H1 (cell line): ENCODE measurements at regions not wholly inside any gene's neighbourhood (a gene's known extent, or its start where the extent isn't known, plus 50 kb on each side); places are given as distances from the start of the nearest gene placed in this dataset.

Source experiments
- CTCF ChIA-PET: fragments of 300-600 bp; sonication (Branson Sonifier 250); formaldehyde crosslinking; loops from one replicate; lab custom pipeline; 2021; ENCODE audit not compliant: partially characterized antibody; lab: Charles Lee
- POLR2A ChIA-PET: fragments of 300-600 bp; sonication (Branson Sonifier 250); formaldehyde crosslinking; loops from one replicate; lab custom pipeline; 2021; ENCODE audit warnings: inconsistent platforms; ENCODE audit not compliant: partially characterized antibody; lab: Charles Lee
- DNase-seq, 2 experiments: peaks; one replicate each; pipeline versions ENCODE4 v3.0.0 to v3.0.0-alpha.2; 2010 to 2022; ENCODE audit warnings: low spot score in 2 of 2, low read depth in 1 of 2, mixed read lengths in 1 of 2
- FAIRE-seq: peaks from 2 replicates; lab custom pipeline; 2011; peaks lifted over from hg19 to GRCh38; lab: Jason Lieb, UNC
- H2AFZ ChIP-seq: 2 replicates; pipeline ENCODE4 v1.8.1; 2012; ENCODE audit warnings: low read length, inconsistent platforms
- H2AK5ac ChIP-seq: 2 replicates; pipeline ENCODE4 v1.6.1; 2013; ENCODE audit warnings: low read depth, low read length
- H2BK120ac ChIP-seq: replicated peaks from 2 replicates; pipeline ENCODE3; 2013; ENCODE audit warnings: low read depth, low read length, inconsistent platforms
- H2BK12ac ChIP-seq: 2 replicates; pipeline ENCODE4 v1.6.1; 2013; ENCODE audit warnings: low read depth, low read length
- H2BK15ac ChIP-seq: 2 replicates; pipeline ENCODE4 v1.6.1; 2013; ENCODE audit warnings: low read length
- H2BK20ac ChIP-seq: 2 replicates; pipeline ENCODE4 v1.6.1; 2013; ENCODE audit warnings: low read length
- H2BK5ac ChIP-seq: 2 replicates; pipeline ENCODE4 v1.6.1; 2013; ENCODE audit warnings: low read depth, low read length
- H3K14ac ChIP-seq: 2 replicates; pipeline ENCODE4 v1.6.1; 2013; ENCODE audit warnings: inconsistent platforms; ENCODE audit not compliant: insufficient read length
- H3K18ac ChIP-seq: 2 replicates; pipeline ENCODE4 v1.6.1; 2013; ENCODE audit warnings: low read length; ENCODE audit errors: extremely low read depth
- H3K23ac ChIP-seq: 2 replicates; pipeline ENCODE4 v1.6.1; 2013; ENCODE audit warnings: inconsistent platforms; ENCODE audit not compliant: insufficient read length
- H3K23me2 ChIP-seq: 2 replicates; pipeline ENCODE4 v1.6.1; 2013; ENCODE audit warnings: low read depth, low read length
- H3K27ac ChIP-seq: 2 replicates; pipeline ENCODE4 v1.6.1; 2011; ENCODE audit warnings: low read depth, low read length, inconsistent platforms
- H3K27me3 ChIP-seq, 4 experiments: replicated peaks in 1 of 4; 1 replicate in 1 of 4; 2 replicates in 3 of 4; pipeline versions ENCODE4 v1.6.1 to v1.8.1; 2011 to 2013; ENCODE audit warnings: low read length in 3 of 4, mild to moderate bottlenecking in 3 of 4, inconsistent platforms in 2 of 4, mixed read lengths in 2 of 4, moderate library complexity in 1 of 4; ENCODE audit not compliant: control insufficient read depth in 3 of 4, insufficient read depth in 3 of 4; ENCODE audit errors: extremely low read depth in 1 of 4
- H3K36me3 ChIP-seq, 4 experiments: 2 replicates each; pipeline versions ENCODE4 v1.6.1 to v1.8.1; 2011 to 2013; ENCODE audit warnings: mild to moderate bottlenecking in 4 of 4, low read length in 3 of 4, moderate library complexity in 2 of 4, control low read depth in 1 of 4, inconsistent platforms in 1 of 4; ENCODE audit not compliant: insufficient read depth in 4 of 4, control insufficient read depth in 2 of 4
- H3K4ac ChIP-seq: replicated peaks from 2 replicates; pipeline ENCODE3; 2013; ENCODE audit warnings: low read length, low read depth, mixed read lengths, inconsistent platforms; ENCODE audit not compliant: insufficient read length
- H3K4me1 ChIP-seq, 4 experiments: replicated peaks in 1 of 4; 1 replicate in 1 of 4; 2 replicates in 3 of 4; pipeline versions ENCODE4 v1.6.1 to v1.8.1; 2011 to 2013; ENCODE audit warnings: low read length in 3 of 4, inconsistent platforms in 2 of 4, mixed read lengths in 1 of 4; ENCODE audit not compliant: insufficient read depth in 4 of 4, control insufficient read depth in 3 of 4
- H3K4me2 ChIP-seq, 2 experiments: 2 replicates each; pipeline versions ENCODE4 v1.6.1 to v1.8.1; 2011 to 2013; ENCODE audit warnings: low read depth in 2 of 2, low read length in 2 of 2, control low read depth in 1 of 2, inconsistent platforms in 1 of 2, mild to moderate bottlenecking in 1 of 2; ENCODE audit not compliant: insufficient read depth in 1 of 2
- H3K4me3 ChIP-seq, 4 experiments: fragments of 200-600, 300-600 bp in 1 of 4; sonication (generic), shearing (Covaris generic), sonication (Bioruptor Twin) in 1 of 4; 2 replicates each; pipeline versions ENCODE4 v1.5.1 to v1.8.1; 2011 to 2016; ENCODE audit warnings: low read length in 4 of 4, low read depth in 3 of 4, control low read depth in 2 of 4, inconsistent platforms in 2 of 4, mild to moderate bottlenecking in 2 of 4, mixed read lengths in 1 of 4, moderate library complexity in 1 of 4; ENCODE audit not compliant: insufficient read depth in 2 of 4; ENCODE audit errors: extremely low read depth in 1 of 4
- H3K56ac ChIP-seq: replicated peaks from 2 replicates; pipeline ENCODE3; 2013; ENCODE audit warnings: low read depth, mild to moderate bottlenecking, mixed read lengths, low read length, inconsistent platforms; ENCODE audit not compliant: insufficient read length
- H3K79me1 ChIP-seq: 2 replicates; pipeline ENCODE4 v1.6.1; 2013; ENCODE audit warnings: low read depth, low read length, control low read depth
- H3K79me2 ChIP-seq, 2 experiments: 2 replicates each; pipeline versions ENCODE4 v1.6.1 to v1.8.1; 2012 to 2013; ENCODE audit warnings: low read length in 2 of 2, mild to moderate bottlenecking in 2 of 2, inconsistent platforms in 1 of 2; ENCODE audit not compliant: insufficient read depth in 2 of 2, control insufficient read depth in 1 of 2
- H3K9ac ChIP-seq, 4 experiments: replicated peaks in 1 of 4; 1 replicate in 1 of 4; 2 replicates in 3 of 4; pipeline versions ENCODE4 v1.6.1 to v1.8.1; 2011 to 2013; ENCODE audit warnings: low read depth in 3 of 4, low read length in 3 of 4, control low read depth in 2 of 4, mild to moderate bottlenecking in 2 of 4, moderate library complexity in 2 of 4, inconsistent platforms in 1 of 4; ENCODE audit errors: extremely low read depth in 1 of 4
- H3K9me3 ChIP-seq, 2 experiments: 2 replicates each; pipeline versions ENCODE4 v1.6.1 to v1.8.1; 2012 to 2013; ENCODE audit warnings: mild to moderate bottlenecking in 2 of 2, moderate library complexity in 2 of 2, control low read depth in 1 of 2, inconsistent platforms in 1 of 2, low read depth in 1 of 2, low read length in 1 of 2, mixed read lengths in 1 of 2; ENCODE audit not compliant: insufficient read depth in 2 of 2
- H4K20me1 ChIP-seq, 2 experiments: replicated peaks in 1 of 2; 2 replicates each; pipeline versions ENCODE3 to v1.8.1; 2011 to 2013; ENCODE audit warnings: inconsistent platforms in 2 of 2, low read length in 2 of 2, mild to moderate bottlenecking in 1 of 2; ENCODE audit not compliant: insufficient read depth in 2 of 2, control insufficient read depth in 1 of 2
- H4K5ac ChIP-seq: 2 replicates; pipeline ENCODE4 v1.6.1; 2013; ENCODE audit warnings: low read length, low read depth, mixed read lengths, inconsistent platforms; ENCODE audit not compliant: insufficient read length
- H4K8ac ChIP-seq: 2 replicates; pipeline ENCODE4 v1.8.0; 2013; ENCODE audit warnings: mild to moderate bottlenecking, moderate library complexity, low read length, inconsistent platforms; ENCODE audit not compliant: insufficient read depth; ENCODE audit errors: extremely low read depth
- H4K91ac ChIP-seq: replicated peaks from 2 replicates; pipeline ENCODE3; 2013; ENCODE audit warnings: low read length, mixed read lengths, inconsistent platforms; ENCODE audit not compliant: insufficient read length
- BCL11A ChIP-seq, 2 experiments: IDR thresholded peaks; one replicate each; pipeline ENCODE4 v1.6.1; 2011; ENCODE audit warnings: low read depth in 2 of 2, low read length in 2 of 2, mild to moderate bottlenecking in 2 of 2
- BRCA1 ChIP-seq: IDR thresholded peaks from 2 replicates; pipeline ENCODE4 v1.6.1; 2012; ENCODE audit warnings: low read depth, low read length, improper control_type of control experiment
- EGR1 ChIP-seq: IDR thresholded peaks from 2 replicates; pipeline ENCODE4 v1.6.1; 2011; ENCODE audit warnings: low read depth, low read length, borderline replicate concordance
- KDM1A ChIP-seq: fragments of 200-600, 300-600 bp; sonication (generic); IDR thresholded peaks from 2 replicates; pipeline ENCODE4 v1.7.1; 2016; ENCODE audit warnings: mild to moderate bottlenecking, low read length, borderline replicate concordance
- MAFK ChIP-seq: IDR thresholded peaks from 2 replicates; pipeline ENCODE4 v1.6.1; 2012; ENCODE audit warnings: low read depth, mild to moderate bottlenecking, improper control_type of control experiment, low read length
- RFX5 ChIP-seq: IDR thresholded peaks from 2 replicates; pipeline ENCODE4 v1.6.1; 2011; ENCODE audit warnings: low read depth, low read length, improper control_type of control experiment, borderline replicate concordance
- SIN3A ChIP-seq, 2 experiments: IDR thresholded peaks in 1 of 2; conservative IDR thresholded peaks in 1 of 2; 2 replicates each; pipeline ENCODE4 v1.6.1; 2011 to 2012; ENCODE audit warnings: low read length in 2 of 2, improper control_type of control experiment in 1 of 2, low read depth in 1 of 2, mild to moderate bottlenecking in 1 of 2
- SUZ12 ChIP-seq: fragments of 200-600 bp; sonication (generic); IDR thresholded peaks from 2 replicates; pipeline ENCODE4 v1.6.1; 2012; ENCODE audit warnings: mild to moderate bottlenecking, inconsistent platforms, low read length, moderate library complexity, mixed read lengths
- TBP ChIP-seq: IDR thresholded peaks from 2 replicates; pipeline ENCODE4 v1.6.1; 2011; ENCODE audit warnings: low read depth, low read length, improper control_type of control experiment
- TCF12 ChIP-seq: IDR thresholded peaks from 2 replicates; pipeline ENCODE4 v1.6.1; 2011; ENCODE audit warnings: low read depth, mild to moderate bottlenecking, low read length
- TEAD4 ChIP-seq: IDR thresholded peaks from 2 replicates; pipeline ENCODE4 v1.6.1; 2012; ENCODE audit warnings: low read depth, low read length, inconsistent platforms, mixed read lengths
- WGBS, 2 experiments: shearing (Covaris generic) in 1 of 2; methylation state at CpG; one replicate each; pipeline versions ENCODE4 v1.1.6 to v1.1.7; 2013 to 2015; ENCODE audit warnings: low lambda C conversion rate in 2 of 2, mixed read lengths in 2 of 2, inconsistent platforms in 1 of 2, low coverage in 1 of 2, missing lambda C conversion rate in 1 of 2; ENCODE audit not compliant: insufficient replicate concordance in 2 of 2, insufficient coverage in 1 of 2, insufficient read length in 1 of 2; ENCODE audit errors: extremely low coverage in 1 of 2, missing lambda C conversion rate in 1 of 2; 5-methylcytosine and 5-hydroxymethylcytosine counted together
- TF ChIP-seq, protein P1 (sequence below): IDR thresholded peaks from 2 replicates; pipeline ENCODE4 v1.6.1; 2012; ENCODE audit warnings: low read length, inconsistent platforms
- TF ChIP-seq, protein P2 (sequence below): IDR thresholded peaks from 2 replicates; pipeline ENCODE4 v1.6.1; 2012; ENCODE audit warnings: inconsistent platforms

DNA sequence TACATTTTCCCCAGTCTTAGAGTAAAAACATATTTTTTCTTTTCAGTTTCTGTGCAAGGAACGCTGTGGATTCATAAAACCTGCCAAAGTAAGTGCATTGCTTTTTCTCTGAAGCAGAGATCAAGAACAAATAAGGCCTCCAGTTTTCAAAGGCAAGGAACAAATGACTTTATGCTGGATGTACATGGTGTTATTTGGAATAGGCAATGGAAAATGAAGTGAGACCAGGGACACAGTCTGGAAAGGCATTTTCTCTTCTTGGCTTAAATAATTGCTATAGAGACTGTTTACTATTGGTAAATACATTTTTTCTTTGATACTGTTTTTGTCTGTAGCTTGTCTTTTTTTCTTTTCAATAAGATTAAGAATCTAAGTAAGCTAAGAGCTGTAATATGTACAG lies 725.9 kb upstream of the MDGA2 start:
- Histone ChIP-seq H2BK5ac (no peak overlapping the region), H2BK12ac (no peak overlapping the region), H3K4me1 (no peaks in the 10 kb centered on the region; a peak in 1 of 7 replicates), H4K8ac (no peak overlapping the region), H4K91ac (no peak overlapping the region), H2AFZ (no peak overlapping the region), H3K14ac (no peak overlapping the region), H3K23me2 (no peaks in the 10 kb centered on the region), H3K9me3 (no peaks in the 10 kb centered on the region), H2BK120ac (no peak overlapping the region), H3K79me2 (no peaks in the 10 kb centered on the region), H3K23ac (no peak overlapping the region), H4K5ac (no peak overlapping the region), H3K4ac (no peak overlapping the region), H3K4me3 (no peak overlapping the region), H3K27ac (no peak overlapping the region), H3K56ac (no peak overlapping the region), H2AK5ac (no peak overlapping the region), H4K20me1 (no peaks in the 10 kb centered on the region), H2BK20ac (no peak overlapping the region), H3K27me3 (no peaks in the 10 kb centered on the region), H3K36me3 (no peaks in the 10 kb centered on the region), H3K79me1 (no peaks in the 10 kb centered on the region; the same call in 1 of the 2 replicates), H3K4me2 (no peak overlapping the region), H2BK15ac (no peak overlapping the region), H3K18ac (no peak overlapping the region), H3K9ac (no peak overlapping the region)
- ChIA-PET POLR2A (interaction anchor here (0.8 kb wide), 1 partner anchor 160 kb away, joined by 3 read pairs; no protein-coding TSS in a partner anchor), CTCF (no interaction called here)
- DNase-seq (no peak), FAIRE-seq (no peak)
- 100% methylated on average over 1 of the region's 1 CpG; no CpG with 5 or more reads in 1 of the 2 experiments for WGBS, 2 experiments
- TF ChIP-seq BCL11A (IDR thresholded peaks at IDR 0.05; ENCODE audit: low read depth in 2 of 2, low read length in 2 of 2) = no peak
- TF ChIP-seq TCF12 = no peak
- no peak for TF ChIP-seq EGR1
- TF ChIP-seq KDM1A = no peak
- TF ChIP-seq SIN3A (conservative IDR thresholded peaks at IDR 0.05 in 1 of 2, IDR thresholded peaks at IDR 0.05 in 1 of 2; ENCODE audit: low read depth in 1 of 2, low read length in 2 of 2) = no peak
- TF ChIP-seq MAFK = no peak
- TF ChIP-seq, protein P1, sequence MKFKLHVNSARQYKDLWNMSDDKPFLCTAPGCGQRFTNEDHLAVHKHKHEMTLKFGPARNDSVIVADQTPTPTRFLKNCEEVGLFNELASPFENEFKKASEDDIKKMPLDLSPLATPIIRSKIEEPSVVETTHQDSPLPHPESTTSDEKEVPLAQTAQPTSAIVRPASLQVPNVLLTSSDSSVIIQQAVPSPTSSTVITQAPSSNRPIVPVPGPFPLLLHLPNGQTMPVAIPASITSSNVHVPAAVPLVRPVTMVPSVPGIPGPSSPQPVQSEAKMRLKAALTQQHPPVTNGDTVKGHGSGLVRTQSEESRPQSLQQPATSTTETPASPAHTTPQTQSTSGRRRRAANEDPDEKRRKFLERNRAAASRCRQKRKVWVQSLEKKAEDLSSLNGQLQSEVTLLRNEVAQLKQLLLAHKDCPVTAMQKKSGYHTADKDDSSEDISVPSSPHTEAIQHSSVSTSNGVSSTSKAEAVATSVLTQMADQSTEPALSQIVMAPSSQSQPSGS = no peak
- TF ChIP-seq BRCA1 = no peak
- no peak for TF ChIP-seq SUZ12
- TF ChIP-seq RFX5 = no peak
- no peak for TF ChIP-seq TBP
- no peak for TF ChIP-seq TEAD4
- TF ChIP-seq, protein P2, sequence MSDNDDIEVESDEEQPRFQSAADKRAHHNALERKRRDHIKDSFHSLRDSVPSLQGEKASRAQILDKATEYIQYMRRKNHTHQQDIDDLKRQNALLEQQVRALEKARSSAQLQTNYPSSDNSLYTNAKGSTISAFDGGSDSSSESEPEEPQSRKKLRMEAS = no peak
